T-helper 2 cell treated with Interferon-gamma antibody and Interleukin-4, amounts not matched to agents 100 ng/mL and 5 ng/mL, for 36 hours (primary cell): ENCODE measurements at regions not wholly inside any gene's neighbourhood (a gene's known extent, or its start where the extent isn't known, plus 50 kb on each side); places are given as distances from the start of the nearest gene placed in this dataset.

Experiments used
- intact Hi-C: fragments of 100-400 bp; cut with micrococcal nuclease; formaldehyde crosslinking; loops from one replicate; pipeline ENCODE4 v1.15.1; 2023

GRCh38 chr2:171225989-171226388 lies 65.3 kb upstream of the TLK1 start:
- intact Hi-C loops, result no loop called here

GRCh38 chr2:171225302-171225980 lies 64.7 kb upstream of the TLK1 start:
- intact Hi-C loops, result no loop called here

DNA sequence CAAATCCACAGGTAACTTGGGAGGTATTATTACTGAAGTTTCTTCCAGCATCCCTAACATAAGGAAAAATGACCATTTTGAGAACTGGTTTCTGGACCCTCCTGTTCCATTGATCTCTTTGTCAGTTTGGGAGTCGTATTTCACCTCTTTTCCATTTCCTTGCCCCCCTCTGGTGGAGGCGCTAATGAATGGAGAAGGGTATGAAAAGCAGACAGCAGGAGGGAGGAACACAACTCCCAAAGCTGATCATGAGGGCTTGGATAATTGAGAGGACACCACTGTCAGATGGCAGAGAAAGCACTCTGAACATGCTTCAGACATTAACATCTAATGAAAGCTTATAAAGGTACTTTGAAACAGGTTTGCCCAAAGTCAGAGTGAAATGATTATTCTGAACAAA lies 56.6 kb upstream of the TLK1 start:
- intact Hi-C loops, result no loop called here

- intact Hi-C loops, result no loop called here
Observed at GRCh38 chr2:171216631-171217030, 55.9 kb upstream of the TLK1 start.

GRCh38 chr2:171214093-171214492 lies 53.4 kb upstream of the TLK1 start:
- intact Hi-C loops, result loop anchor here (5.0 kb wide), 1 partner anchor 218 kb away; the partner anchor contains the start of genes DCAF17 and METTL8

- intact Hi-C loops, result loop anchor here (1.0 to 5.0 kb wide), 4 partner anchors 37 to 221 kb away; partner anchors contain the start of genes DCAF17 and METTL8
Observed at GRCh38 chr2:171210864-171211431, 50.3 kb upstream of the TLK1 start.
